D721Med (cell line): ENCODE measurements at regions not wholly inside any gene's neighbourhood (a gene's known extent, or its start where the extent isn't known, plus 50 kb on each side); places are given as distances from the start of the nearest gene placed in this dataset.
A peak's percentile ranks its signal among the peaks of the same experiment; 100 is the strongest.

ENCODE experiments used
- DNase-seq: peaks from one replicate; pipeline ENCODE4 v3.0.0; 2011; ENCODE audit warnings: low spot score; ENCODE audit not compliant: insufficient read length
- FAIRE-seq: peaks from 2 replicates; lab custom pipeline; 2011; peaks lifted over from hg19 to GRCh38; lab: Jason Lieb, UNC
- CTCF ChIP-seq: IDR thresholded peaks from 2 replicates; pipeline ENCODE4 v1.5.1; 2012; ENCODE audit warnings: mild to moderate bottlenecking, control low read depth; ENCODE audit not compliant: insufficient read depth; ENCODE audit errors: missing control alignments

- DNase-seq (no peak), FAIRE-seq (no peak)
- TF ChIP-seq CTCF: no peak
These were observed 267.2 kb downstream of the FBXO15 start for GRCh38 chr18:73880387-73880786.

- DNase-seq: no peak
- no peak for TF ChIP-seq CTCF
- FAIRE-seq: no peak
These were observed 267.9 kb downstream of the FBXO15 start for GRCh38 chr18:73879766-73880165.

GRCh38 chr18:73879328-73879727 is 268.3 kb downstream of the FBXO15 start:
- DNase-seq: no peak
- TF ChIP-seq CTCF: no peak
- FAIRE-seq: peak; percentile 99

- FAIRE-seq: no peak
- DNase-seq: no peak
- TF ChIP-seq CTCF: no peak
These were observed 278.5 kb downstream of the FBXO15 start for GRCh38 chr18:73869182-73869581.

GRCh38 chr18:73861771-73862170 is 285.9 kb downstream of the FBXO15 start:
- FAIRE-seq (peak; percentile 70), DNase-seq (no peak)
- TF ChIP-seq CTCF: no peak

- FAIRE-seq (peak; percentile 93), DNase-seq (no peak)
- no peak for TF ChIP-seq CTCF
These were observed 287.7 kb downstream of the FBXO15 start for GRCh38 chr18:73859837-73860397.

GRCh38 chr18:73852789-73853549 is 294.7 kb downstream of the FBXO15 start:
- TF ChIP-seq CTCF: no peak
- peak; percentile 89 for FAIRE-seq
- no peak for DNase-seq
